Tibial artery (tissue), 4 donors: ENCODE measurements at regions not wholly inside any gene's neighbourhood (a gene's known extent, or its start where the extent isn't known, plus 50 kb on each side); places are given as distances from the start of the nearest gene placed in this dataset.
"Not testable (repeated sequence)": the region's sequence is repeated elsewhere in the genome, so short reads cannot be mapped to it uniquely, and the experiment has no call there.

Experiments
- DNase-seq, 2 donors: peaks; one replicate each; pipeline ENCODE4 v3.0.0-alpha.2; 2019
- H3K27ac ChIP-seq, 2 donors: fragments of 200-600 bp; sonication (generic) in 1 of 2; 1 replicate in 1 of 2; 2 replicates in 1 of 2; pipeline ENCODE4 v1.5.1; 2018 to 2019; ENCODE audit warnings: mild to moderate bottlenecking in 1 of 2
- H3K27me3 ChIP-seq, 2 donors: fragments of 200-600 bp; sonication (generic) in 1 of 2; one replicate each; pipeline versions ENCODE4 v1.5.1 to v1.6.0; 2016 to 2019
- H3K36me3 ChIP-seq, 3 donors: fragments of 200-600 bp; sonication (generic) in 2 of 3; one replicate each; pipeline ENCODE4 v1.5.1; 2016 to 2019; ENCODE audit warnings: mild to moderate bottlenecking in 2 of 3
- H3K4me1 ChIP-seq, 4 donors: fragments of 200-600 bp; sonication (generic) in 2 of 4; 1 replicate in 3 of 4; 2 replicates in 1 of 4; pipeline ENCODE4 v1.5.1; 2016 to 2019
- H3K4me3 ChIP-seq, 2 donors: fragments of 200-600 bp; sonication (generic) in 1 of 2; 1 replicate in 1 of 2; 2 replicates in 1 of 2; pipeline ENCODE4 v1.5.1; 2018 to 2019; ENCODE audit warnings: mild to moderate bottlenecking in 2 of 2
- H3K9me3 ChIP-seq, 3 donors: fragments of 200-600 bp; sonication (generic) in 1 of 3; one replicate each; pipeline ENCODE4 v1.5.1; 2016 to 2019
- CTCF ChIP-seq, 2 experiments: fragments of 200-600 bp in 1 of 2; fragments of 450-650 bp in 1 of 2; IDR thresholded peaks; one replicate each; pipeline ENCODE4 v1.5.1; 2017 to 2019; ENCODE audit warnings: antibody characterized with exemption in 2 of 2, mild to moderate bottlenecking in 1 of 2, moderate library complexity in 1 of 2
- intact Hi-C: fragments of 100-400 bp; cut with DNase I; formaldehyde crosslinking; loops from one replicate; pipeline ENCODE4 v1.15.0; 2023; ENCODE audit warnings: low total_unique reads

- peaks cover 0 to 66% of the 10 kb centered on the region in 2 donors for H3K27me3 ChIP-seq
- DNase-seq, result no peak
- intact Hi-C loops, result no loop called here
Measured at GRCh38 chr9:135378751-135379150, 100.8 kb upstream of the PPP1R26 start.

GRCh38 chr9:135379540-135380267 is 99.9 kb upstream of the PPP1R26 start:
- no peak for TF ChIP-seq CTCF (IDR thresholded peaks at IDR 0.05)

More at GRCh38 chr9:135378751-135379150, 100.8 kb upstream of the PPP1R26 start:
- Histone ChIP-seq H3K36me3 (no peaks in the 10 kb centered on the region), H3K9me3 (no peaks in the 10 kb centered on the region), H3K4me3 (no peak overlapping the region), H3K4me1 (no peaks in the 10 kb centered on the region), H3K27ac (no peak overlapping the region)
- no peak for TF ChIP-seq CTCF (IDR thresholded peaks at IDR 0.05)

GRCh38 chr9:135380311-135380960 is 99.1 kb upstream of the PPP1R26 start:
- no peak overlapping the region for H3K4me3 ChIP-seq
- H3K27me3 ChIP-seq, result peaks cover 0 to 63% of the 10 kb centered on the region in 2 donors
- intact Hi-C loops, result no loop called here
- H3K36me3 ChIP-seq, result no peaks in the 10 kb centered on the region
- no peaks in the 10 kb centered on the region for H3K4me1 ChIP-seq
- TF ChIP-seq CTCF (IDR thresholded peaks at IDR 0.05), result no peak
- H3K9me3 ChIP-seq, result no peaks in the 10 kb centered on the region
- H3K27ac ChIP-seq, result no peak overlapping the region
- no peak for DNase-seq

More at GRCh38 chr9:135379540-135380267, 99.9 kb upstream of the PPP1R26 start:
- no peak for DNase-seq
- H3K27me3 ChIP-seq, result peaks cover 0 to 69% of the 10 kb centered on the region in 2 donors
- intact Hi-C loops, result no loop called here
- no peak overlapping the region for H3K27ac ChIP-seq
- H3K9me3 ChIP-seq, result no peaks in the 10 kb centered on the region
- H3K4me1 ChIP-seq, result no peaks in the 10 kb centered on the region
- no peaks in the 10 kb centered on the region for H3K36me3 ChIP-seq
- H3K4me3 ChIP-seq, result no peak overlapping the region

GRCh38 chr9:135381762-135382310 is 97.7 kb upstream of the PPP1R26 start:
- peaks cover 0 to 51% of the 10 kb centered on the region in 2 donors for H3K27me3 ChIP-seq
- no peak for TF ChIP-seq CTCF (IDR thresholded peaks at IDR 0.05)
- no peaks in the 10 kb centered on the region for H3K4me1 ChIP-seq
- H3K36me3 ChIP-seq, result no peaks in the 10 kb centered on the region
- no peak overlapping the region for H3K27ac ChIP-seq
- H3K9me3 ChIP-seq, result no peaks in the 10 kb centered on the region
- intact Hi-C loops, result no loop called here
- no peak for DNase-seq
- H3K4me3 ChIP-seq, result no peak overlapping the region

GRCh38 chr9:135384226-135384625 is 95.4 kb upstream of the PPP1R26 start:
- no peak for TF ChIP-seq CTCF (IDR thresholded peaks at IDR 0.05)
- H3K36me3 ChIP-seq, result no peaks in the 10 kb centered on the region
- intact Hi-C loops, result no loop called here

GRCh38 chr9:135384815-135385405 is 94.7 kb upstream of the PPP1R26 start:
- H3K36me3 ChIP-seq, H3K4me3 ChIP-seq, H3K9me3 ChIP-seq, H3K4me1 ChIP-seq, intact Hi-C loops, H3K27ac ChIP-seq, DNase-seq: not testable (repeated sequence)
- H3K27me3 ChIP-seq, result peaks cover 0 to 34% of the 10 kb centered on the region in 2 donors

More at GRCh38 chr9:135384226-135384625, 95.4 kb upstream of the PPP1R26 start:
- Histone ChIP-seq H3K27me3 (peaks cover 0 to 33% of the 10 kb centered on the region in 2 donors), H3K27ac (no peak overlapping the region), H3K9me3 (no peaks in the 10 kb centered on the region), H3K4me3 (no peak overlapping the region), H3K4me1 (no peaks in the 10 kb centered on the region)
- no peak for DNase-seq
